ENCODE measurements at regions not wholly inside any gene's neighbourhood (a gene's known extent, or its start where the extent isn't known, plus 50 kb on each side); places are given as distances from the start of the nearest gene placed in this dataset.

DNA sequence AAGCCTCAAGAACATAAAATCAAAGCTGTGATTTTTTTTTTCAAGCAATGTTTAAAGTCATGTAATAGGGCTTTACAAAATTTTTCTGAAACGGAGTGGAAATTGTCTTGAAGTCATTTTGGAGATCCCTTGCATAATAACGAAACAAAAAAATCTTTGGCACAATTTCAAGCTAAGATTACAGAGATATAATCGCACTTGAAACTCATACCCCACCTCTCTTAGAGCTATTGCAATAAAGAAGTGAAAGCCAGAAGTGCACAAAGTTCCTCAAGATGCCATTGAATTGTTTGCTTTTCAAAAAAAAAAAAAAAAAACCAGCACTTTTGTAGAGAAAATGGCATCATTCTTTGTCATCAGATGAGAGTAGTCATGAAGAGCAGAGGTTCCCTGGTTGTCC, 152.3 kb downstream of the PAX3 start:
- no peaks in the 10 kb centered on the region for H3K4me1 ChIP-seq
- no peak overlapping the region for H3K4me3 ChIP-seq
- no peaks in the 10 kb centered on the region for H3K9me3 ChIP-seq
- WGBS, 2 donors: 62 to 69% methylated on average over 3 of the region's 3 CpGs
- no peak overlapping the region for H3K27ac ChIP-seq
- DNase-seq: no peak
- no peaks in the 10 kb centered on the region for H3K27me3 ChIP-seq
- H3K36me3 ChIP-seq (ENCODE audit: low read depth, missing control alignments): no peaks in the 10 kb centered on the region
- TF ChIP-seq, protein P1, sequence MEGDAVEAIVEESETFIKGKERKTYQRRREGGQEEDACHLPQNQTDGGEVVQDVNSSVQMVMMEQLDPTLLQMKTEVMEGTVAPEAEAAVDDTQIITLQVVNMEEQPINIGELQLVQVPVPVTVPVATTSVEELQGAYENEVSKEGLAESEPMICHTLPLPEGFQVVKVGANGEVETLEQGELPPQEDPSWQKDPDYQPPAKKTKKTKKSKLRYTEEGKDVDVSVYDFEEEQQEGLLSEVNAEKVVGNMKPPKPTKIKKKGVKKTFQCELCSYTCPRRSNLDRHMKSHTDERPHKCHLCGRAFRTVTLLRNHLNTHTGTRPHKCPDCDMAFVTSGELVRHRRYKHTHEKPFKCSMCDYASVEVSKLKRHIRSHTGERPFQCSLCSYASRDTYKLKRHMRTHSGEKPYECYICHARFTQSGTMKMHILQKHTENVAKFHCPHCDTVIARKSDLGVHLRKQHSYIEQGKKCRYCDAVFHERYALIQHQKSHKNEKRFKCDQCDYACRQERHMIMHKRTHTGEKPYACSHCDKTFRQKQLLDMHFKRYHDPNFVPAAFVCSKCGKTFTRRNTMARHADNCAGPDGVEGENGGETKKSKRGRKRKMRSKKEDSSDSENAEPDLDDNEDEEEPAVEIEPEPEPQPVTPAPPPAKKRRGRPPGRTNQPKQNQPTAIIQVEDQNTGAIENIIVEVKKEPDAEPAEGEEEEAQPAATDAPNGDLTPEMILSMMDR (IDR thresholded peaks at IDR 0.05): no peak
- TF ChIP-seq POLR2A (IDR thresholded peaks at IDR 0.05): no peak
- intact Hi-C loops (cut with DNase I; ENCODE audit: low total_unique reads): no loop called here

DNA sequence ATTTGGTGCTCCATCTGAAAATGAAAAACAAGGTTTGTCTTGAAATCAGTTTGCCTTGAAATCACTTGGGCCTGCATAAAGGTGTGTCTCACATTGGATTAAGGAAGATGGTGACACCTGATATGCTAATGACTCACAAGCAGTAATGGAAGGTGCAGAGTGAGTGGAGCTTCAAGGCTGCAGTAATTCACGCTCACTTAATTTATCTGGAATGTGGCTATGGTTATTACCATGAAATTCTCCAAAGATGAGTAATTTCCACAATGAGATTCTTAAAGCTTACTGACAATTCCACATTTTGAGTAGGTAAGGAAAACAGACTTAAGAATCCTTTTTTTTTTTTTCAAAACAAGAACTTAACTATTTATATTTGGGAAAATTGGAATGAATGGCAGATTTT, 156.8 kb downstream of the PAX3 start:
- TF ChIP-seq, protein P1 (IDR thresholded peaks at IDR 0.05): no peak
- no peak for TF ChIP-seq POLR2A (IDR thresholded peaks at IDR 0.05)
- no peak for DNase-seq
- WGBS, 2 donors: 81 to 91% methylated on average over 1 of the region's 1 CpG

DNA sequence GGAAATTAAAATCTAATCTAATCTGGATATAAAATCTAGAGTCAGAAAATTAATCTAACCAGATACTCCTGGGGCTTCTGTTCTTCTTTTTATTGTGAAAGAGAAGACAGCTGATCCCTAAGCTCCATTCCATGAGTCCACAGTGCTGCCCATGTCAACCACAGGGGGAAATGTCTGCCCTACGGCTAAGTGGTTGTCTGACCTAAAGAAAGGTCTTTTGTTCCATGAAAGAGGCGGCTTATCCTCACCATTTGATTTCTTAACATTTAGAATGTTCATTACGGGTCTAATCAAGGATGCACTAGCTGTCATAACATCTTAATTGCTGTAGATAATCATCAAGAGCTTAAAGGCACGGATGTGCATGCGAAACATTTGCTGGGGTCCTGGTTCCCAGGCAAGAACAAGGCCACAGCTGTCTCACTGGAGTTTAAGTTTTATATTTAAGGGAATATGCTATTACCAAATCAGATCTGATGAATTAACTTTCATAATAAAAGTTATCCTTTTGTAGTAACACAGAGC, 162.6 kb downstream of the PAX3 start:
- DNase-seq: no peak
- Histone ChIP-seq H3K4me3 (no peak overlapping the region), H3K9me3 (no peaks in the 10 kb centered on the region), H3K36me3 (ENCODE audit: low read depth, missing control alignments) (no peaks in the 10 kb centered on the region), H3K27ac (no peak overlapping the region), H3K4me1 (no peaks in the 10 kb centered on the region), H3K27me3 (no peaks in the 10 kb centered on the region)
- intact Hi-C loops (cut with DNase I; ENCODE audit: low total_unique reads): no loop called here
- 73 to 88% methylated on average over 5 of the region's 5 CpGs for whole genome bisulfite sequencing, 2 donors
- TF ChIP-seq, protein P1 (IDR thresholded peaks at IDR 0.05): no peak
- TF ChIP-seq POLR2A (IDR thresholded peaks at IDR 0.05): no peak

More for the DNA sequence above, 156.8 kb downstream of the PAX3 start:
- no peaks in the 10 kb centered on the region for H3K9me3 ChIP-seq
- H3K4me1 ChIP-seq: no peaks in the 10 kb centered on the region
- intact Hi-C loops (cut with DNase I; ENCODE audit: low total_unique reads): no loop called here
- H3K27ac ChIP-seq: no peak overlapping the region
- H3K36me3 ChIP-seq (ENCODE audit: low read depth, missing control alignments): no peaks in the 10 kb centered on the region
- no peaks in the 10 kb centered on the region for H3K27me3 ChIP-seq
- H3K4me3 ChIP-seq: no peak overlapping the region

DNA sequence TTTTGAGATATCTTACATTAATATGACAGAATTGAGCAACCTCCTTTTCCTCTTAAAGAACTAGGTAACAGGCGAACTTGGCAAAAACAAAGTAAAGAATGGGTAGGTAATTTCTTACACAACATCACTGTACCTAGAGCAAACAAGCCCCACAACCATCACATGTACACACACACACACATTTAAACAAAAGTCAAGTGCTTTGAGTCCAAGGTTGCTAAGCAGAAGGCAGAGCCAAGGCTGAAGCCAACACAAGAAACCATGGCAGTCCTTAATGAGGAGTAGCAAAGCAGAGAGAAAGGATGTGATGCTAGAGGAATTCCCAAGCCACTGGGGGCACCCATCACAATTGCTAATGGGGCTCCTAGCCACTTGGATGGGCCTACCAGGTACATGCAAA, 164.1 kb downstream of the PAX3 start:
- no peak for TF ChIP-seq POLR2A (IDR thresholded peaks at IDR 0.05)
- TF ChIP-seq, protein P1 (IDR thresholded peaks at IDR 0.05): no peak
- WGBS, 2 donors: 91 to 95% methylated on average over 1 of the region's 1 CpG
- no peaks in the 10 kb centered on the region for H3K9me3 ChIP-seq

DNA sequence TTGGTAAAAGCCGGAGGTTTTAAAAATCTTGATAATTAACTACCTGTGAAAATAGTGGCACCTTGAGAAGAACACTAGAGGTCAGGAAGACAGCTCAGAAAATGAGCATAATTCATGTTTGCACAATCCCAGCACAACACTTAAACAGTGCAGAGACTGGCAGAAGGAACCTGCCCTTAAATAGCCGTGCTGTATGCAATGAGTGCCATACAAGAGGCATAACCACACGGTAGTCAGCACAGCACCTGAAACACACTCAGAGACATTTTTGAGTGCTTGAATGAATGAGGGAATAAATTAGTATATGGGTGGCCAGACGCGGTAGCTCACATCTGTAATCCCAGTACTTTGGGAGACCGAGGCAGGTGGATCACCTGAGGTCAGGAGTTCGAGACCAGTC, 164.9 kb downstream of the PAX3 start:
- WGBS, 2 donors: 92 to 93% methylated on average over 3 to 7 of the region's 7 CpGs
- DNase-seq: no peak
- Histone ChIP-seq H3K4me3 (no peak overlapping the region), H3K27me3 (no peaks in the 10 kb centered on the region), H3K36me3 (ENCODE audit: low read depth, missing control alignments) (no peaks in the 10 kb centered on the region), H3K4me1 (no peaks in the 10 kb centered on the region), H3K27ac (no peak overlapping the region), H3K9me3 (no peaks in the 10 kb centered on the region)
- intact Hi-C loops (cut with DNase I; ENCODE audit: low total_unique reads): no loop called here
- TF ChIP-seq, protein P1 (IDR thresholded peaks at IDR 0.05): no peak

More for the DNA sequence above, 164.1 kb downstream of the PAX3 start:
- intact Hi-C loops (cut with DNase I; ENCODE audit: low total_unique reads): no loop called here
- H3K36me3 ChIP-seq (ENCODE audit: low read depth, missing control alignments): no peaks in the 10 kb centered on the region
- no peak for DNase-seq
- H3K27ac ChIP-seq: no peak overlapping the region
- H3K27me3 ChIP-seq: no peaks in the 10 kb centered on the region
- H3K4me1 ChIP-seq: no peaks in the 10 kb centered on the region
- no peak overlapping the region for H3K4me3 ChIP-seq
